GM12878 (cell line): ENCODE measurements at regions not wholly inside any gene's neighbourhood (a gene's known extent, or its start where the extent isn't known, plus 50 kb on each side); places are given as distances from the start of the nearest gene placed in this dataset.

Source experiments
- ATAC-seq: fragments of 200-7000 bp; cut with Tn5 transposase; 3 replicates; pipeline ENCODE4 v1.9.1; 2020; ENCODE audit warnings: mild to moderate bottlenecking, moderate library complexity
- BruUV-seq: library from RNA; stranded (reverse); fragments of 400-500 nt; replicated peaks from 2 replicates; lab custom pipeline; 2021; lab: Mats Ljungman, UMichigan
- CTCF ChIA-PET: fragments of 300-600 bp; sonication (Branson Sonifier 250); formaldehyde crosslinking; extraction: SDS; loops from one replicate; lab custom pipeline; 2021; ENCODE audit warnings: inconsistent platforms; lab: Yijun Ruan, JAX
- POLR2A ChIA-PET: fragments of 350-600 bp; formaldehyde crosslinking; extraction: SDS; loops from one replicate; lab custom pipeline; 2021; ENCODE audit warnings: inconsistent platforms; lab: Charles Lee
- RAD21 ChIA-PET: fragments of 300-600 bp; sonication (Branson Sonifier 250); formaldehyde crosslinking; loops from one replicate; lab custom pipeline; 2023; ENCODE audit warnings: antibody characterized with exemption; ENCODE audit not compliant: unreplicated experiment; lab: Charles Lee
- SMC1A ChIA-PET: fragments of 300-600 bp; sonication (Branson Sonifier 250); formaldehyde crosslinking; loops from one replicate; lab custom pipeline; 2023; ENCODE audit not compliant: unreplicated experiment, uncharacterized antibody; lab: Charles Lee
- DNase-seq: peaks from one replicate; pipeline ENCODE4 v3.0.0-alpha.2; 2011; ENCODE audit warnings: low read depth, low spot score
- FAIRE-seq: peaks from 3 replicates; lab custom pipeline; 2011; peaks lifted over from hg19 to GRCh38; lab: Jason Lieb, UNC
- H2AFZ ChIP-seq: 2 replicates; pipeline ENCODE4 v1.6.0; 2011; ENCODE audit warnings: low read depth, low read length, control low read depth; ENCODE audit not compliant: control insufficient read depth
- H3K27ac ChIP-seq: 2 replicates; pipeline ENCODE4 v1.5.1; 2011; ENCODE audit warnings: control low read depth; ENCODE audit not compliant: control insufficient read depth, insufficient read depth
- H3K27me3 ChIP-seq, 2 experiments: replicated peaks in 1 of 2; 2 replicates each; pipeline versions ENCODE4 v1.6.0 to v1.6.1; 2011; ENCODE audit warnings: low read length in 1 of 2; ENCODE audit not compliant: control insufficient read depth in 2 of 2, insufficient read depth in 2 of 2
- H3K36me3 ChIP-seq, 2 experiments: 2 replicates each; pipeline ENCODE4 v1.5.1; 2011; ENCODE audit warnings: low read length in 1 of 2; ENCODE audit not compliant: control insufficient read depth in 2 of 2, insufficient read depth in 2 of 2
- H3K4me1 ChIP-seq: 2 replicates; pipeline ENCODE4 v1.6.1; 2011; ENCODE audit warnings: mild to moderate bottlenecking, low read length, moderate library complexity, mixed read lengths; ENCODE audit not compliant: control insufficient read depth, insufficient read depth
- H3K4me2 ChIP-seq: 2 replicates; pipeline ENCODE4 v1.6.0; 2011; ENCODE audit warnings: control low read depth; ENCODE audit not compliant: control insufficient read depth, insufficient read depth
- H3K4me3 ChIP-seq: fragments of 200-600 bp; sonication (generic); 2 replicates; pipeline ENCODE4 v1.5.1; 2016
- H3K79me2 ChIP-seq: 2 replicates; pipeline ENCODE4 v1.6.0; 2011; ENCODE audit warnings: low read length; ENCODE audit not compliant: control insufficient read depth, insufficient read depth
- H3K9ac ChIP-seq: 2 replicates; pipeline ENCODE4 v1.8.0; 2011; ENCODE audit warnings: low read length, control low read depth, mixed read lengths; ENCODE audit not compliant: control insufficient read depth, insufficient read depth
- H3K9me3 ChIP-seq: replicated peaks from 3 replicates; pipeline ENCODE4 v1.5.1; 2011; ENCODE audit warnings: mild to moderate bottlenecking, low read length; ENCODE audit not compliant: control insufficient read depth, insufficient read depth
- H4K20me1 ChIP-seq: 2 replicates; pipeline ENCODE4 v1.6.0; 2011; ENCODE audit not compliant: control insufficient read depth, insufficient read depth
- ATF7 ChIP-seq: fragments of 450-650 bp; IDR thresholded peaks from 2 replicates; pipeline ENCODE4 v1.6.1; 2016; ENCODE audit warnings: low read depth, mild to moderate bottlenecking
- CEBPB ChIP-seq, 2 experiments: fragments of 150-350 bp in 1 of 2; IDR thresholded peaks; 2 replicates each; pipeline ENCODE4 v1.6.1; 2012 to 2014; ENCODE audit warnings: low read depth in 2 of 2, low read length in 2 of 2, borderline replicate concordance in 1 of 2, inconsistent platforms in 1 of 2
- CHD4 ChIP-seq: fragments of 200-600 bp; sonication (generic); IDR thresholded peaks from 2 replicates; pipeline ENCODE4 v1.6.1; 2016; ENCODE audit warnings: mild to moderate bottlenecking
- FOXK2 ChIP-seq: fragments of 450-650 bp; IDR thresholded peaks from 2 replicates; pipeline ENCODE4 v1.6.1; 2017; ENCODE audit warnings: mild to moderate bottlenecking, moderate library complexity
- IKZF2 ChIP-seq, 2 experiments: fragments of 450-650 bp; IDR thresholded peaks; 2 replicates each; pipeline ENCODE4 v1.6.1; 2017; ENCODE audit warnings: mild to moderate bottlenecking in 2 of 2, moderate library complexity in 2 of 2
- KAT2A ChIP-seq: conservative IDR thresholded peaks from 2 replicates; pipeline ENCODE4 v1.6.1; 2011; ENCODE audit warnings: low read depth, low read length; ENCODE audit not compliant: control insufficient read depth
- MTA2 ChIP-seq: fragments of 450-650 bp; IDR thresholded peaks from 2 replicates; pipeline ENCODE4 v1.6.1; 2016; ENCODE audit warnings: low read depth, mild to moderate bottlenecking, moderate library complexity
- PKNOX1 ChIP-seq: fragments of 450-650 bp; IDR thresholded peaks from 2 replicates; pipeline ENCODE4 v1.6.1; 2016; ENCODE audit warnings: mild to moderate bottlenecking
- WGBS: methylation state at CpG from one replicate; pipeline ENCODE4 v1.1.6; 2016; ENCODE audit warnings: low lambda C conversion rate; ENCODE audit not compliant: insufficient replicate concordance, insufficient coverage; ENCODE audit errors: missing lambda C conversion rate; 5-methylcytosine and 5-hydroxymethylcytosine counted together
- in situ Hi-C: fragments of 300-500 bp; cut with MboI; formaldehyde crosslinking; loops from 9 replicates; pipeline ENCODE4 v1.14.3; 2018; ENCODE audit warnings: mixed read lengths
- intact Hi-C: fragments of 100-400 bp; cut with micrococcal nuclease; formaldehyde crosslinking; loops from one replicate; pipeline ENCODE4 v1.14.2; 2022; ENCODE audit not compliant: unreplicated experiment
- TF ChIP-seq, protein P1 (sequence below): fragments of 150-350 bp; IDR thresholded peaks from 2 replicates; pipeline ENCODE4 v1.6.1; 2016; ENCODE audit warnings: low read depth, low read length
- TF ChIP-seq, protein P2 (sequence below): fragments of 450-650 bp; IDR thresholded peaks from 2 replicates; pipeline ENCODE4 v1.6.1; 2017; ENCODE audit warnings: borderline replicate concordance
- TF ChIP-seq, protein P3 (sequence below): fragments of 450-650 bp; IDR thresholded peaks from 2 replicates; pipeline ENCODE4 v1.6.1; 2017; ENCODE audit warnings: mild to moderate bottlenecking, moderate library complexity

- in situ Hi-C loops = no loop called here
- TF ChIP-seq CHD4 = no peak
- TF ChIP-seq ATF7 = no peak
- no peak for TF ChIP-seq IKZF2 (IDR thresholded peaks at IDR 0.05)
- no peak for TF ChIP-seq CEBPB (IDR thresholded peaks at IDR 0.05; ENCODE audit: borderline replicate concordance in 1 of 2, low read depth in 2 of 2, low read length in 2 of 2)
- no peak for TF ChIP-seq MTA2
- no peak for TF ChIP-seq PKNOX1
- TF ChIP-seq, protein P1, sequence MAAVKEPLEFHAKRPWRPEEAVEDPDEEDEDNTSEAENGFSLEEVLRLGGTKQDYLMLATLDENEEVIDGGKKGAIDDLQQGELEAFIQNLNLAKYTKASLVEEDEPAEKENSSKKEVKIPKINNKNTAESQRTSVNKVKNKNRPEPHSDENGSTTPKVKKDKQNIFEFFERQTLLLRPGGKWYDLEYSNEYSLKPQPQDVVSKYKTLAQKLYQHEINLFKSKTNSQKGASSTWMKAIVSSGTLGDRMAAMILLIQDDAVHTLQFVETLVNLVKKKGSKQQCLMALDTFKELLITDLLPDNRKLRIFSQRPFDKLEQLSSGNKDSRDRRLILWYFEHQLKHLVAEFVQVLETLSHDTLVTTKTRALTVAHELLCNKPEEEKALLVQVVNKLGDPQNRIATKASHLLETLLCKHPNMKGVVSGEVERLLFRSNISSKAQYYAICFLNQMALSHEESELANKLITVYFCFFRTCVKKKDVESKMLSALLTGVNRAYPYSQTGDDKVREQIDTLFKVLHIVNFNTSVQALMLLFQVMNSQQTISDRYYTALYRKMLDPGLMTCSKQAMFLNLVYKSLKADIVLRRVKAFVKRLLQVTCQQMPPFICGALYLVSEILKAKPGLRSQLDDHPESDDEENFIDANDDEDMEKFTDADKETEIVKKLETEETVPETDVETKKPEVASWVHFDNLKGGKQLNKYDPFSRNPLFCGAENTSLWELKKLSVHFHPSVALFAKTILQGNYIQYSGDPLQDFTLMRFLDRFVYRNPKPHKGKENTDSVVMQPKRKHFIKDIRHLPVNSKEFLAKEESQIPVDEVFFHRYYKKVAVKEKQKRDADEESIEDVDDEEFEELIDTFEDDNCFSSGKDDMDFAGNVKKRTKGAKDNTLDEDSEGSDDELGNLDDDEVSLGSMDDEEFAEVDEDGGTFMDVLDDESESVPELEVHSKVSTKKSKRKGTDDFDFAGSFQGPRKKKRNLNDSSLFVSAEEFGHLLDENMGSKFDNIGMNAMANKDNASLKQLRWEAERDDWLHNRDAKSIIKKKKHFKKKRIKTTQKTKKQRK = no peak
- TF ChIP-seq KAT2A = no peak
- TF ChIP-seq, protein P2, sequence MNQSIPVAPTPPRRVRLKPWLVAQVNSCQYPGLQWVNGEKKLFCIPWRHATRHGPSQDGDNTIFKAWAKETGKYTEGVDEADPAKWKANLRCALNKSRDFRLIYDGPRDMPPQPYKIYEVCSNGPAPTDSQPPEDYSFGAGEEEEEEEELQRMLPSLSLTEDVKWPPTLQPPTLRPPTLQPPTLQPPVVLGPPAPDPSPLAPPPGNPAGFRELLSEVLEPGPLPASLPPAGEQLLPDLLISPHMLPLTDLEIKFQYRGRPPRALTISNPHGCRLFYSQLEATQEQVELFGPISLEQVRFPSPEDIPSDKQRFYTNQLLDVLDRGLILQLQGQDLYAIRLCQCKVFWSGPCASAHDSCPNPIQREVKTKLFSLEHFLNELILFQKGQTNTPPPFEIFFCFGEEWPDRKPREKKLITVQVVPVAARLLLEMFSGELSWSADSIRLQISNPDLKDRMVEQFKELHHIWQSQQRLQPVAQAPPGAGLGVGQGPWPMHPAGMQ = no peak
- TF ChIP-seq, protein P3, sequence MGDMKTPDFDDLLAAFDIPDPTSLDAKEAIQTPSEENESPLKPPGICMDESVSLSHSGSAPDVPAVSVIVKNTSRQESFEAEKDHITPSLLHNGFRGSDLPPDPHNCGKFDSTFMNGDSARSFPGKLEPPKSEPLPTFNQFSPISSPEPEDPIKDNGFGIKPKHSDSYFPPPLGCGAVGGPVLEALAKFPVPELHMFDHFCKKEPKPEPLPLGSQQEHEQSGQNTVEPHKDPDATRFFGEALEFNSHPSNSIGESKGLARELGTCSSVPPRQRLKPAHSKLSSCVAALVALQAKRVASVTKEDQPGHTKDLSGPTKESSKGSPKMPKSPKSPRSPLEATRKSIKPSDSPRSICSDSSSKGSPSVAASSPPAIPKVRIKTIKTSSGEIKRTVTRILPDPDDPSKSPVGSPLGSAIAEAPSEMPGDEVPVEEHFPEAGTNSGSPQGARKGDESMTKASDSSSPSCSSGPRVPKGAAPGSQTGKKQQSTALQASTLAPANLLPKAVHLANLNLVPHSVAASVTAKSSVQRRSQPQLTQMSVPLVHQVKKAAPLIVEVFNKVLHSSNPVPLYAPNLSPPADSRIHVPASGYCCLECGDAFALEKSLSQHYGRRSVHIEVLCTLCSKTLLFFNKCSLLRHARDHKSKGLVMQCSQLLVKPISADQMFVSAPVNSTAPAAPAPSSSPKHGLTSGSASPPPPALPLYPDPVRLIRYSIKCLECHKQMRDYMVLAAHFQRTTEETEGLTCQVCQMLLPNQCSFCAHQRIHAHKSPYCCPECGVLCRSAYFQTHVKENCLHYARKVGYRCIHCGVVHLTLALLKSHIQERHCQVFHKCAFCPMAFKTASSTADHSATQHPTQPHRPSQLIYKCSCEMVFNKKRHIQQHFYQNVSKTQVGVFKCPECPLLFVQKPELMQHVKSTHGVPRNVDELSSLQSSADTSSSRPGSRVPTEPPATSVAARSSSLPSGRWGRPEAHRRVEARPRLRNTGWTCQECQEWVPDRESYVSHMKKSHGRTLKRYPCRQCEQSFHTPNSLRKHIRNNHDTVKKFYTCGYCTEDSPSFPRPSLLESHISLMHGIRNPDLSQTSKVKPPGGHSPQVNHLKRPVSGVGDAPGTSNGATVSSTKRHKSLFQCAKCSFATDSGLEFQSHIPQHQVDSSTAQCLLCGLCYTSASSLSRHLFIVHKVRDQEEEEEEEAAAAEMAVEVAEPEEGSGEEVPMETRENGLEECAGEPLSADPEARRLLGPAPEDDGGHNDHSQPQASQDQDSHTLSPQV = no peak
- TF ChIP-seq FOXK2 = no peak
- Histone ChIP-seq H3K9ac (no peak overlapping the region), H3K36me3 (no peaks in the 10 kb centered on the region), H3K4me2 (no peak overlapping the region), H3K9me3 (no peaks in the 10 kb centered on the region), H4K20me1 (no peaks in the 10 kb centered on the region), H3K79me2 (no peaks in the 10 kb centered on the region), H2AFZ (no peak overlapping the region), H3K4me1 (no peaks in the 10 kb centered on the region), H3K27ac (no peak overlapping the region), H3K4me3 (no peak overlapping the region), H3K27me3 (peaks cover 0 to 2% of the 10 kb centered on the region in 2 experiments; a peak in 2 of 4 replicates)
- FAIRE-seq = no peak
- CTCF ChIA-PET = no interaction called here
- ATAC-seq = no peak
- SMC1A ChIA-PET = no interaction called here
- intact Hi-C loops = no loop called here
- no peak for DNase-seq
- BruUV-seq = no TSS peak
- POLR2A ChIA-PET = no interaction called here
- RAD21 ChIA-PET = no interaction called here
- 8% methylated on average over 3 of the region's 3 CpGs for WGBS
Measured at GRCh38 chr4:185931986-185932385, 120.0 kb upstream of the SORBS2 start.
